ENCODE measurements at regions not wholly inside any gene's neighbourhood (a gene's known extent, or its start where the extent isn't known, plus 50 kb on each side); places are given as distances from the start of the nearest gene placed in this dataset.

- H3K79me2 ChIP-seq (ENCODE audit: insufficient read depth, low read length): no peaks in the 10 kb centered on the region
- H3K4me1 ChIP-seq (ENCODE audit: control insufficient read depth in 1 of 2, insufficient read depth in 2 of 2, low read length in 2 of 2): peaks cover 27 to 33% of the 10 kb centered on the region in 2 experiments
- BruUV-seq (replicated peaks): no TSS peak
- H3K36me3 ChIP-seq (ENCODE audit: control insufficient read depth in 1 of 2, insufficient read depth in 2 of 2, low read length in 2 of 2): no peaks in the 10 kb centered on the region
- CTCF ChIA-PET: no interaction called here
- H3K27ac ChIP-seq (ENCODE audit: low read depth, low read length): no peak overlapping the region
- POLR2A ChIA-PET: no interaction called here
- TF ChIP-seq YY1 (IDR thresholded peaks at IDR 0.05; ENCODE audit: extremely low read depth, insufficient replicate concordance, low read depth, low read length) (no peak), FOSL1 (IDR thresholded peaks at IDR 0.05; ENCODE audit: low read depth) (no peak), JUND (IDR thresholded peaks at IDR 0.05) (no peak), CBX3 (IDR thresholded peaks at IDR 0.05; ENCODE audit: low read depth) (no peak), POLR2AphosphoS5 (IDR thresholded peaks at IDR 0.05; ENCODE audit: low read depth, low read length) (no peak)
- TF ChIP-seq, protein P1, sequence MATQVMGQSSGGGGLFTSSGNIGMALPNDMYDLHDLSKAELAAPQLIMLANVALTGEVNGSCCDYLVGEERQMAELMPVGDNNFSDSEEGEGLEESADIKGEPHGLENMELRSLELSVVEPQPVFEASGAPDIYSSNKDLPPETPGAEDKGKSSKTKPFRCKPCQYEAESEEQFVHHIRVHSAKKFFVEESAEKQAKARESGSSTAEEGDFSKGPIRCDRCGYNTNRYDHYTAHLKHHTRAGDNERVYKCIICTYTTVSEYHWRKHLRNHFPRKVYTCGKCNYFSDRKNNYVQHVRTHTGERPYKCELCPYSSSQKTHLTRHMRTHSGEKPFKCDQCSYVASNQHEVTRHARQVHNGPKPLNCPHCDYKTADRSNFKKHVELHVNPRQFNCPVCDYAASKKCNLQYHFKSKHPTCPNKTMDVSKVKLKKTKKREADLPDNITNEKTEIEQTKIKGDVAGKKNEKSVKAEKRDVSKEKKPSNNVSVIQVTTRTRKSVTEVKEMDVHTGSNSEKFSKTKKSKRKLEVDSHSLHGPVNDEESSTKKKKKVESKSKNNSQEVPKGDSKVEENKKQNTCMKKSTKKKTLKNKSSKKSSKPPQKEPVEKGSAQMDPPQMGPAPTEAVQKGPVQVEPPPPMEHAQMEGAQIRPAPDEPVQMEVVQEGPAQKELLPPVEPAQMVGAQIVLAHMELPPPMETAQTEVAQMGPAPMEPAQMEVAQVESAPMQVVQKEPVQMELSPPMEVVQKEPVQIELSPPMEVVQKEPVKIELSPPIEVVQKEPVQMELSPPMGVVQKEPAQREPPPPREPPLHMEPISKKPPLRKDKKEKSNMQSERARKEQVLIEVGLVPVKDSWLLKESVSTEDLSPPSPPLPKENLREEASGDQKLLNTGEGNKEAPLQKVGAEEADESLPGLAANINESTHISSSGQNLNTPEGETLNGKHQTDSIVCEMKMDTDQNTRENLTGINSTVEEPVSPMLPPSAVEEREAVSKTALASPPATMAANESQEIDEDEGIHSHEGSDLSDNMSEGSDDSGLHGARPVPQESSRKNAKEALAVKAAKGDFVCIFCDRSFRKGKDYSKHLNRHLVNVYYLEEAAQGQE (IDR thresholded peaks at IDR 0.05; ENCODE audit: low read depth): no peak
- TF ChIP-seq, protein P2, sequence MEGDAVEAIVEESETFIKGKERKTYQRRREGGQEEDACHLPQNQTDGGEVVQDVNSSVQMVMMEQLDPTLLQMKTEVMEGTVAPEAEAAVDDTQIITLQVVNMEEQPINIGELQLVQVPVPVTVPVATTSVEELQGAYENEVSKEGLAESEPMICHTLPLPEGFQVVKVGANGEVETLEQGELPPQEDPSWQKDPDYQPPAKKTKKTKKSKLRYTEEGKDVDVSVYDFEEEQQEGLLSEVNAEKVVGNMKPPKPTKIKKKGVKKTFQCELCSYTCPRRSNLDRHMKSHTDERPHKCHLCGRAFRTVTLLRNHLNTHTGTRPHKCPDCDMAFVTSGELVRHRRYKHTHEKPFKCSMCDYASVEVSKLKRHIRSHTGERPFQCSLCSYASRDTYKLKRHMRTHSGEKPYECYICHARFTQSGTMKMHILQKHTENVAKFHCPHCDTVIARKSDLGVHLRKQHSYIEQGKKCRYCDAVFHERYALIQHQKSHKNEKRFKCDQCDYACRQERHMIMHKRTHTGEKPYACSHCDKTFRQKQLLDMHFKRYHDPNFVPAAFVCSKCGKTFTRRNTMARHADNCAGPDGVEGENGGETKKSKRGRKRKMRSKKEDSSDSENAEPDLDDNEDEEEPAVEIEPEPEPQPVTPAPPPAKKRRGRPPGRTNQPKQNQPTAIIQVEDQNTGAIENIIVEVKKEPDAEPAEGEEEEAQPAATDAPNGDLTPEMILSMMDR (IDR thresholded peaks at IDR 0.05 in 2 of 3, conservative IDR thresholded peaks at IDR 0.05 in 1 of 3; ENCODE audit: borderline replicate concordance in 1 of 3, insufficient read depth in 1 of 3, low read depth in 2 of 3, low read length in 2 of 3): no peak
- TF ChIP-seq, protein P3, sequence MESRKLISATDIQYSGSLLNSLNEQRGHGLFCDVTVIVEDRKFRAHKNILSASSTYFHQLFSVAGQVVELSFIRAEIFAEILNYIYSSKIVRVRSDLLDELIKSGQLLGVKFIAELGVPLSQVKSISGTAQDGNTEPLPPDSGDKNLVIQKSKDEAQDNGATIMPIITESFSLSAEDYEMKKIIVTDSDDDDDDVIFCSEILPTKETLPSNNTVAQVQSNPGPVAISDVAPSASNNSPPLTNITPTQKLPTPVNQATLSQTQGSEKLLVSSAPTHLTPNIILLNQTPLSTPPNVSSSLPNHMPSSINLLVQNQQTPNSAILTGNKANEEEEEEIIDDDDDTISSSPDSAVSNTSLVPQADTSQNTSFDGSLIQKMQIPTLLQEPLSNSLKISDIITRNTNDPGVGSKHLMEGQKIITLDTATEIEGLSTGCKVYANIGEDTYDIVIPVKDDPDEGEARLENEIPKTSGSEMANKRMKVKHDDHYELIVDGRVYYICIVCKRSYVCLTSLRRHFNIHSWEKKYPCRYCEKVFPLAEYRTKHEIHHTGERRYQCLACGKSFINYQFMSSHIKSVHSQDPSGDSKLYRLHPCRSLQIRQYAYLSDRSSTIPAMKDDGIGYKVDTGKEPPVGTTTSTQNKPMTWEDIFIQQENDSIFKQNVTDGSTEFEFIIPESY (IDR thresholded peaks at IDR 0.05; ENCODE audit: extremely low read depth, insufficient replicate concordance, low read length): no peak
- H3K27me3 ChIP-seq (ENCODE audit: insufficient read depth, low read length): 0 out of 2 replicates have a peak, but pooled peaks cover 8% of the 10 kb centered on the region
- H3K9ac ChIP-seq (ENCODE audit: low read length): no peak overlapping the region
- intact Hi-C loops (cut with micrococcal nuclease): no loop called here
- H4K20me1 ChIP-seq (ENCODE audit: insufficient read depth): no peaks in the 10 kb centered on the region
- H3K4me3 ChIP-seq (replicated peaks in 1 of 2; ENCODE audit: low read depth in 1 of 2, low read length in 2 of 2): no peak overlapping the region
- no peaks in the 10 kb centered on the region for H3K9me3 ChIP-seq (ENCODE audit: control insufficient read depth in 1 of 2, insufficient read depth in 1 of 2, low read depth in 1 of 2, low read length in 2 of 2)
- H2AFZ ChIP-seq (ENCODE audit: low read depth, low read length, poor library complexity, severe bottlenecking): no peak overlapping the region
- DNase-seq (ENCODE audit: low read depth, low spot score) (no peak), ATAC-seq (no peak)
- no peak overlapping the region for H3K4me2 ChIP-seq (ENCODE audit: low read length)
- RAD21 ChIA-PET (ENCODE audit: low non-redundant PET in 1 of 2, low total read pairs in 2 of 2, uncharacterized antibody in 2 of 2, unreplicated experiment in 2 of 2): no interaction called here
- no peaks in the 10 kb centered on the region for H3K9me2 ChIP-seq (ENCODE audit: insufficient read depth)
Measured at GRCh38 chr5:74032617-74033016, 406.6 kb downstream of the ARHGEF28 start.
